HG03442 (cell line): ENCODE measurements at regions not wholly inside any gene's neighbourhood (a gene's known extent, or its start where the extent isn't known, plus 50 kb on each side); places are given as distances from the start of the nearest gene placed in this dataset.

Experiments used
- ATAC-seq: cut with Tn5 transposase; IDR thresholded peaks from one replicate; pipeline ENCODE4 v1.9.1; 2021; ENCODE audit warnings: mild to moderate bottlenecking, moderate library complexity; ENCODE audit not compliant: unreplicated experiment

DNA sequence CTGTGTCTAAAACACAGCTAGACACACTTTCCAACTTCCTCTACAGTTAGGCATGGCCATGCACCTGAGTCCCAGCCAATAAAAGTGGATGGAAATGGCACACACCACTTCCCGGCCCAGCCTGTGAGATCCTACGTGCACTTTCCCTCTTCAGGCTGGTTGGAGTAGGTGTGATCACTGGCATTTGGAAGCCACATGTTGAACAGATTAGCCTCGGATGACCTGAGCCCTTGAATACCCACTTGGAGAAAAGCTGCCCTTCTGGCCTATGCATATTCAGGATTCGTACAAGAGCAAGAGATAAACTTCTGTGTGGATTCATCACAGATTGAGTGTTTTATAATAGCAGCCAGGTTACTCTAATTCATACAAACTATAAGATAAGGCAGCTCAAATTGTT is 359.0 kb upstream of the SLC30A5 start:
- no peak for ATAC-seq

GRCh38 chr5:68738236-68738635 is 355.6 kb upstream of the SLC30A5 start:
- no peak for ATAC-seq

GRCh38 chr5:68738841-68739240 is 355.0 kb upstream of the SLC30A5 start:
- ATAC-seq: no peak

DNA sequence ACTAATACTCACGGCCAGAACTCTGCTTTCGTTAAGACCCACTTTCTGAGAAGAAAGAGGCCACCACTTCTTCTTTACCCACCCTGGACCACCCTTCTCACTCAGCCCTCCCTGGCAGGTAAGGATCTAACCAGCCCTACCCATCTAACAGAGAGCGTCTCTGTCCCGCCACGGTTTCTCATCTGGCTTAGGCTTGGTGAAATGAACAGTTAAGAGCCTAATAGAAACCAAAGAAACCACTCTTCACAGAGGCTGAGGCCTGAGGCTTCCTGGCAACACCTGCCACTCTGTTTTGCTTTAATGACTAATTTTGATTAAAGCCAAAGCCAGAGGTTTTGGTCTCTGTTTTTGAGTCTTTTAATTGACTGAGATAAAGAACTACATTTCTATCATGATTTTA is 354.1 kb upstream of the SLC30A5 start:
- peak; percentile 85 for ATAC-seq

DNA sequence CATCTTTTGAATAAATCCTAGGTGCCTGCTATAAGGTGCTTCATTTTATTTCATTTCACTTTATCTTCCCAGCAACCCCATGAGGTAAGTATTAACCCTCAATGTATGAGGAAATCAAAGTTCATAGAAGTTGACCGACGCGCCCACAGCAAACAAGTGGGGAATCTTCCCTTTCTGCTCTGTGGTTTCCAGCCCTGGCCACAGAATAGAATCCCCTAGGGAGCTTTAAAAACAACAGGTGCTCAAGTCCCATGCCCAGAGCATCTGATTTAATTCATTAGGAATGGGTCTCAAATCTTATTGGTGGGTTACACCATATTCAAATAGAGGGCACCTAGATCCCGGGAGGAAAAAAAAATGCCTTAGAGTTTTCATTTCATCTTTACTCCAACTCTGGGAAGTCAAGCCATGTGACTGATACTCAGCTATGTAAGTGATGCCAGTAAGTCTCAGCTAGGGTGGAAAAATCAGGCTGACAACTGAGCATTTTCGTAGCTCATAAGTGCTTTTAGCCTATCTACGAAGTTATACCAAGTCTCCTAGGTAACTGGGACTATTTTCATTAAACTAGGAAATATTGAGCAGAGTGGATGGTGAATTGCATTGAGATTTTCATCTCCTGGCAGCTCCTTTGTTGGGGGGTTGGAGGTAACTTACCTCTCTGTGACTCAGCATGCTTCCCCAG is 353.4 kb upstream of the SLC30A5 start:
- peak; percentile 66 for ATAC-seq

GRCh38 chr5:68744206-68744605 is 349.6 kb upstream of the SLC30A5 start:
- ATAC-seq: no peak

- no peak for ATAC-seq
Measured at GRCh38 chr5:68745448-68745847, 348.4 kb upstream of the SLC30A5 start.

DNA sequence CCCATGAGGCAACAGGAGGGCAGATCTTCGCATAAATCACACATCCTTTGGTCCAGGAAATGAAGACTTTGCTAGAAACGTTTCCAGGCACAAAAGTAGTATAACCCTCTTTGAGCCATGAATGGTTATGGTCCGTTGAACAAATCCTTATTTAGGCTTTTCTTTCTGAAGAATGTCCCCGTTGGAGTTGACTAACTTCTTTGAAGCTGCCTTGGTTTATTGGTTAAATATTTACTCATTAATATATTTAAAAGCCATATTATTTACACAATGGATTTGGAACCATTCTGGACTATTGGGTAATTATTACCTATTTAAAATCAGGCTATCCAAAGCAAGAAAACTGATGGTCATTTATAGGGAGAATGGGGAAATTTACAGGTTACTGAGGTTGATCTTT is 347.6 kb upstream of the SLC30A5 start:
- ATAC-seq: no peak

- ATAC-seq: no peak
Measured at GRCh38 chr5:68746643-68747420, 347.0 kb upstream of the SLC30A5 start.

GRCh38 chr5:68747521-68747920 is 346.3 kb upstream of the SLC30A5 start:
- no peak for ATAC-seq

DNA sequence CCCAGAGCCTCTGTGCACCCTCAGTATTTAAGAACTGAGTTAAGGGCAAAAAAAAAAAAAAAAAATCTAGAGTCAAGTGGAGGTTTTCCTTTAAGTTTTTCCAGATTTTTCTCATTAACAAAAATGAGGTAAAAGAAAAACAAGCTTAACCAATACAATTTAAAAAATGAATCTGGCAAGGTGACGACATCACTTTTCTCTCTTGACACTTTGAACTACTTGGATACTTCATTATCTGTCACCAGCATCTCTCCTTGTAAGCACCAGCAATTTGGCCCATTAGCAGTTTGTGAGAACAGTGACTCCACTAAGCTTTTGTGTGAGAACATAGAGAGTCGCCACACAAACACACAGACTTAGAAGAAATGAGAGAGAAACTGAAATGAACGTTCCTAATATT is 345.7 kb upstream of the SLC30A5 start:
- no peak for ATAC-seq

- no peak for ATAC-seq
Measured at GRCh38 chr5:68749077-68749476, 344.7 kb upstream of the SLC30A5 start.

GRCh38 chr5:68749631-68750030 is 344.2 kb upstream of the SLC30A5 start:
- ATAC-seq: no peak

GRCh38 chr5:68751661-68752060 is 342.2 kb upstream of the SLC30A5 start:
- no peak for ATAC-seq

DNA sequence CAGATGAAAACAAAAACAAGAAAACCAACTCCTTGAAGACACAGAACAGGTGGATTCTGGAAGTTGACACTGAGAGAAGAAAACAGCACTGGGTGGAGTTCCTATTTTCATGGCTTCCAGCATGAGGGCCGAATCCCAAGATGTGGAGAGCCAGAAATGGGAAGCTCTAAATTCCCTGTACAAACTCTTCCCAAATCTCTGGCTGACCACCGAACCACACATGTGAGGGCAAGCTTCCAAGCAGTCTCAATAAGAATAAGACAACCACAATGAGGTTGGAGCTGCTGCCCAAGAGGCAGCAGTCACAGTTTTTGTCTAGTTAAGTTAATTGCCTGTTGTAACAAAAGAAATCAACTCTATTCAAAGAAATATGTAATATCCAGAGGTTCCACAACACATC is 339.3 kb upstream of the SLC30A5 start:
- no peak for ATAC-seq

DNA sequence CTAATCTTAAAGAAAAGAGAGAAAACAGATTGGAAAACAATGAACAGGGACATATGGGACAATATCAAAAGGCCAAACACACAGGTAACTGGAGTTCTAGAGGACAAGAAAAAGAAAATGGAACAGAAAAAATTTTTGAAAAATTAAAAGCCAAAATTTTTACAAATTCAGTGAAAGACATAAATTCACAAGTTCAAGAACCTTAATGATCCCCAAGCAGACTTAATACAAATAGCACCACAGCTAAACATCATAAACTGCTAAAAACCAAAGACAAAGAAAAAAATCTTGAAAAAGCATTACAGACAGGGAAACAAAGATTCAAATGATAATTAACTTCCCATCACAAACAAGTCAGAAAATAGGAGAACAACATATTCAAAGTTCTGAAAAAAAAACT is 338.5 kb upstream of the SLC30A5 start:
- no peak for ATAC-seq

- no peak for ATAC-seq
Measured at GRCh38 chr5:68757006-68757405, 336.8 kb upstream of the SLC30A5 start.

- no peak for ATAC-seq
Measured at GRCh38 chr5:68757626-68758212, 336.1 kb upstream of the SLC30A5 start.

- ATAC-seq: no peak
Measured at GRCh38 chr5:68759593-68759992, 334.2 kb upstream of the SLC30A5 start.

- no peak for ATAC-seq
Measured at GRCh38 chr5:68762201-68762600, 331.6 kb upstream of the SLC30A5 start.

GRCh38 chr5:68766952-68767464 is 326.8 kb upstream of the SLC30A5 start:
- no peak for ATAC-seq

DNA sequence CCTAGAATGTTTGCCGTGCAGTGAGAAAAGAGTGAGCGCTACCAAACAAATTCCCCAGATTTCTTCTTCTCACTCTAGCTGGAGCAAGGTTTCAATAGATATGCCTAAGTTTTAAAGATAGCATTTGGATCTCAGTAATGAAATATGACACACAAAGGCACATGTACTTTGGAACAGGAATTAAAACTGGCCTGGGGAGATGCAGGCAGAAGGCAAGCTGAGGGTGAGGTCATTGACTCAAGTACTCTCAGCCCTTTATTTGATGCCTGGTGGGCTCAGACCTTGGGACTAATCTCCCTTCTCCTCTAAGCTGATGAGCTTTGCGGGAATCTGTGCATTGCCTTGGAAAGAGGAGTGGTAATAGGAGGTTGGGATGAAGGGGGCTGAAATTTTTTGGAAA is 323.3 kb upstream of the SLC30A5 start:
- ATAC-seq: no peak
